TTC549 (cell line): ENCODE measurements at regions not wholly inside any gene's neighbourhood (a gene's known extent, or its start where the extent isn't known, plus 50 kb on each side); places are given as distances from the start of the nearest gene placed in this dataset.
A peak's percentile ranks its signal among the peaks of the same experiment; 100 is the strongest.
"Not testable (repeated sequence)": the region's sequence is repeated elsewhere in the genome, so short reads cannot be mapped to it uniquely, and the experiment has no call there.

ENCODE experiments used
- FAIRE-seq: peaks from 2 replicates; lab custom pipeline; 2012; peaks lifted over from hg19 to GRCh38; lab: Jason Lieb, UNC

DNA sequence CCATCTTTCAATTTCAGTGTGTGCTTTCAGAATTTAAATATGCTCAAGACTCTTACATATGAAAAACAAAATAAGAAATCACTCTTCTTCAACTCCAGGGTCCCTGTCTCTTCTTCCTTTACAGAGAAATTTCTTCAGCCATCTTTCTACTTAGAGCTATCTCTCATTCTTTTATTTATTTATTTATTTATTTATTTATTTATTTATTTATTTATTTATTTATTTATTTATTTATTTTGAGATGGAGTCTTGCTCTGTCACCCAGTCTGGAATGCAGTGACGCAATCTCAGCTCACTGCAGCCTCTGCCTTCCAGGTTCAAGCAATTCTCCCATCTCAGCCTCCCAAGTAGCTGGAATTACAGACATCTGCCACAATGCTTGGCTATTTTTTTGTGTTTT, 211.7 kb downstream of the DUSP10 start:
- FAIRE-seq, result not testable (repeated sequence)

GRCh38 chr1:221530791-221531190, 211.1 kb downstream of the DUSP10 start:
- no peak for FAIRE-seq

GRCh38 chr1:221532071-221532773, 209.7 kb downstream of the DUSP10 start:
- FAIRE-seq, result no peak

- no peak for FAIRE-seq
These were observed 200.6 kb downstream of the DUSP10 start for GRCh38 chr1:221541296-221541695.

DNA sequence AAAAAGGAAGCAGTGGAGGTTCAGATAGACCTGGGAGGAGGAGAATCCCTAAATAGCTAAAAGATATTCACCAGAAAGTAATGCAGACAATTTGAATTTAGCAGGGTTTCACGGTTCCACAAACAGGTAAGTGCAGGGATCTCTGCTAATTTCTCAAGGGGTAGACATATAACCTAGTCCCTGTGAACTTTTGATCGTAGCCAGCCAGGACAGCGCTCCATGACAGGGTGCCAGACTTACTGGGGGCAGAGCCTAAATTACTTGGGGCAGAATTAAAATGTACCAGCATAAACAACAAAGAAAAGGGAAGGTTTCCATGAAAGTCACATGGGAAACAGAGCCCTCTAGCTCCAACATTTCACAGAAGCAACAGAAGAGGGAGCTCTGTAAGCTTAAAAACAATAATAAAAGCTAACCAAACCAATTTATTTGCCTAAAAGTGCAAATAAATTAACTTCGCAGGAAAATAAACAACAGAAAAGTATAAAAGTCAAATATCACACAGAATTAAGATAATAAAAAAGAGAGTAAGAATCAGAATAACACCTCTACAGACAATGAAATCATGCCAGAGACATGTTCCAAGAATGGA, 198.3 kb downstream of the DUSP10 start:
- FAIRE-seq, result no peak

DNA sequence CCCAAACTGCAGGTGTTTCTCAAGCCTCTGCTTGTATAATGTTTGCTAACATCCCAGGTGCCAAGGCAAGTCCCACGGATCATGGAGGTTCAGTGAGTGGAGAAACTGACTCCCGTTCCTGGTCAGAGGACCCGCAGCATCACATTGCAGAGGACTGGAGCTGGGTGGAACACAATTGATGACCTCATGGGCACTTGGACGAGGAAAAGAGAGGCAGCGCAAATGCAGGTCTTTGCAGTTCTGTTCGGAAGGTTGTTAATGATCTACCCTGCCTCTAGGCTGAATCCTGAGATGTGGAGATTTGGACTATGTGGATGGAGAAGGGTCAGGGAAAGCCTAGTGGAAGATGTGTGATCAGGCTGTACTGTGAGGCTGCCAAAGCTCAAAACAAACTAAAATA, 192.9 kb downstream of the DUSP10 start:
- no peak for FAIRE-seq

GRCh38 chr1:221549815-221550214, 192.1 kb downstream of the DUSP10 start:
- no peak for FAIRE-seq

DNA sequence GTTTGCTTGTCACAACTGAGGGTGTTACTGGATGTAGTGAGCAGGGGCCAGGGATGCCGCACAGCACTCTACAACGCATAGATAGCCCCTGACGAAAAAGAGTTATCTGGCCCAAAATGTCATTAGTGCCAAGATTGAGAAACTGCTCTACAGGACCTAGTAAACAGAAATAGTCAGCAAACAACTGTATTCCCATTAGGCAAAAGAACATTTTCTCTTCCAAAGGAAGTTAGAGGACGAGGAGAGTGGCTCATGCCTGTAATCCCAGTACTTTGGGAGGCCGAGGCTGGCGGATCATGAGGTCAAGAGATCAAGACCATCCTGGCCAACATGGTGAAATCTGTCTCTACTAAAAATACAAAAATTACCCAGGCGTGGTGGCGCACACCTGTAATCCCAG, 189.1 kb downstream of the DUSP10 start:
- FAIRE-seq, result not testable (repeated sequence)

- FAIRE-seq, result no peak
These were observed 186.0 kb downstream of the DUSP10 start for GRCh38 chr1:221555689-221556433.

DNA sequence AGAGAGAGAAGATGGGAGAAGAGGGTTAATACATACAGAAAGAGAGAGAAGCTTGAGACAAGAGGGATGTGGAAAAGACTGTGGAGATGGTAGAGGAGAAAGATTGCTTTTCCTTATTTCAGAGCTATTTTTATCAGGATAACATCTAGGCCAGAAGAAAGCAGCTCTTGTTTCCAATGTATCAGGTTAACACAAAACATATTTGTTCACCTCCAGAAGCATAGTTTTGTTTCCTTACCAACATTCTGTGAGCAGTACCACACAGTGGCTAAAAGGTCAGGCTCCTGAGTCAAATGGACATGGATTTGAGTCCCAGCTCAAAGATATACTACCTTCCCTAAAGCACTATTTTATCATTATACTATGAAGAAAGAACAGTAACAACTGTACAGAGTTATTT, 185.5 kb downstream of the DUSP10 start:
- no peak for FAIRE-seq

- no peak for FAIRE-seq
These were observed 184.9 kb downstream of the DUSP10 start for GRCh38 chr1:221557013-221557412.

GRCh38 chr1:221558396-221558795, 183.5 kb downstream of the DUSP10 start:
- FAIRE-seq, result no peak

DNA sequence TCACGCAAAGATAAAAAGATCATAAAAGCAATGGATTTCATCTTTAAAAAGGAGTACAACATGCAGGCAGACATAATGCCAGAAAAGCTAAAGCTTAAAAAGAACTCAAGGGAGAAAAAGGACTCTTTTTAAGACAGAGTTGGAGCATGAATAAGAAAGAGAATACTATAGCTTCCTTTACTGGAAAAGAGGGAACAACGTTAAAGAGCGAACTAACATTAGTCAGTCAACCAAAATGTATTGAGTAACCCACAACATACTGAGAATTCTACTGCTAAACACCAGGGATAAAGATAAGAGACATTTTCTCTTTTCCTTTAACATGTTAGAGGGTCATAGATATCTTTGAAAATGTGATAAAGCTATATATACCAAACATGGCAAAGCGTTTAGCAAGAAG, 182.0 kb downstream of the DUSP10 start:
- FAIRE-seq, result no peak

DNA sequence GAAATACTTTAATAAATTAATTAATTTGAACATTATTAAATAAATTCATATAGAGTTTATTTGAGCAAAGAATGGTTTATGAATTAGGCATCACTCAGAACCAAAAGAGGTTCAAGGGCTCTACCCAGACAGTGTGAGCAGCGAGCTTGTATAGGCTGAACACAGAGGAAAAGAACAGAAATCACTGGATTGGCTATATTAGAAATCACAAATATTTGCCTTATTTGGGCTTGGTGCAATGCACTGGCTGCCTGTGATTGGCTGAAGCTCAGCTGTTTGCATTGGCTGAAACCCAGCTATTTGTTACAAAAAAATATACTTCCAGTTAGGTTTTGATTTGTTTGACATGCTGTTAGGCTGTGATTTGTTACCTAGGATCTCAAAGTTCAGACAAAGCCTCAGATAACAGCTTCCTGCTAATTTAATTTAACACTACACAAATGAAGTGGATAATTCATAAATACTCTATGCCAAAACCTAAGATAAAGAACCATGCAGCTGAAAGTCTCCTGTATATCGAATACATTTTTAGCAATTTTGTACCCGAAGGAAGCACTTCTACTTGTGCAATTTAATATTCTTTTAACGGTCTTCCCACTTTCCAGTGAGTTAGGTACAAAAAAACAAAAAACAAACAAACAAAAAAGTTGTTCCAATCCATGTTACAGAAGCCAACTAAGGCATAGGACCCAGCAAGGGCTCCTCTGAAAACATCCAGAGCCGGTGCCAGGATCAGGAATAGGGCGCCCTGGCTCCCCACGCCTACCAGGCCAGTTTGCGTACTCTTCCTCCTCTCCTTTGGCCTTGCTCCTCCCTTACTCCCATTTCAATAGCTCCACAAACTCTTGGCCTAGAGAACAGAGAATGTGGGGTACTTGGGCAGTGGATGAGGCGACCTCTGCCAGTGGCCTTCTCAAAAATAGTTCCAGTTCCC, 179.1 kb downstream of the DUSP10 start:
- peak; percentile 31 for FAIRE-seq

GRCh38 chr1:221563476-221563921, 178.4 kb downstream of the DUSP10 start:
- no peak for FAIRE-seq

DNA sequence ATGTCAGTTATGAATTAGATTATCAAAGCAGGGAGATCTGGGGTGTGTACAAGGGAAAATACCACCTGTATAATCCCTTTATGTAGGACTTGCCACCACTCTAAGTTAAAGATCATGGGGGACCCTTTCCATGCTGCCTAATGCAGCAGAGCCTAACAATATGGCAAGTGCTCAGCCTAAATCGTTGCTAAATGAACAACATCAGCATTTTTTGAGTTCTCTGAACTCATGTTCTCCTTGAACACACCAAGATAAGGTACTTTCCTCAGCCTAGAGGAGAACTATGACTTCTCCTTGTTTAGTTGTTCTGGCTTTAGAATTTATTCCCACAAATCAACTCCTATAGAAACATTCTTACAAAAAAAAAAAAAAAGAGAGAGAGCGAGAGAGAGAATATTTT, 177.0 kb downstream of the DUSP10 start:
- FAIRE-seq, result no peak

- no peak for FAIRE-seq
These were observed 176.2 kb downstream of the DUSP10 start for GRCh38 chr1:221565711-221566110.

- FAIRE-seq, result no peak
These were observed 173.9 kb downstream of the DUSP10 start for GRCh38 chr1:221567859-221568507.

DNA sequence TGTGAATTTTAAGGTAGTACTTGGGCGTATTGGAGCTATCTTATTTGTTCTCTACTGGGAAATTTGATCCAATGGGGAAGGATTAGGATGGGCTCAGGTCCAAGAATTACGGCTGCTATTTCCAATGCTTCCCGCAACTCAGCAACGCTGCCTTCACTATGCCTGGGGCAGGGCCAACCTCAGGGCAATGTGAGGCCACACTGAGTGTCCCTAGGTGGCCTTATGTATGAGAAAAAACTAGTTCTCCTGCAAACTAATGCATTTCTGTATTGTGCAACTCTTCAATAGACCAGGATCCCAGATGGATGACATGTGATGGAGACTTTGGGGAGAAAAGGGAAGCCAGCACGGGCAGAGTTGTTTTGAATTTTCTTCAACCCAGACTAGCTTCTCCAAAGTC, 168.1 kb downstream of the DUSP10 start:
- no peak for FAIRE-seq

GRCh38 chr1:221574529-221574928, 167.4 kb downstream of the DUSP10 start:
- FAIRE-seq, result no peak

GRCh38 chr1:221575605-221576004, 166.3 kb downstream of the DUSP10 start:
- no peak for FAIRE-seq

DNA sequence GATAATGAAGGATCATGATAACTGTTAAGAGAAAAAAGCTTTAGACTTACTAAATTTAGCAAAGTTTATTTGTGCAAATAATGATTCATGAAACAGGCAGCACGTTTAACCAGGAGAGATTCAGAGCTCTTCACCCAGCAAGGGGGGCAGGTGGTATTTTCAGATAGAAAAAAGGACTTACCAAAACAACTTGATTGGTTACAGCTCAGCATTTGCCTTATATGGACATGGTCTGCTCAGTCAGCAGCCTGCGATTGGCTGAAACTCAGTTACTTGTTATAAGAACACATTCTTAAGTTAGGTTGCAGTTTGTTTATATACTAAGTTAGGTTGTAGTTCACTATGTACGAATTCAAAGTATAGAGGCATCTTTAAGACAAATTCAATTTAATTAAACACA, 165.6 kb downstream of the DUSP10 start:
- FAIRE-seq, result no peak
